WTC11 (cell line): ENCODE measurements at regions not wholly inside any gene's neighbourhood (a gene's known extent, or its start where the extent isn't known, plus 50 kb on each side); places are given as distances from the start of the nearest gene placed in this dataset.
"Not testable (repeated sequence)": the region's sequence is repeated elsewhere in the genome, so short reads cannot be mapped to it uniquely, and the experiment has no call there.

Experiments
- ATF2 ChIP-seq: sonication (generic); formaldehyde crosslinking; IDR thresholded peaks from 2 replicates; pipeline ENCODE4 v1.8.1; 2022; ENCODE audit warnings: low read depth, missing genetic modification reagents, borderline replicate concordance
- ESRRA ChIP-seq: sonication (generic); formaldehyde crosslinking; IDR thresholded peaks from 2 replicates; pipeline ENCODE4 v1.8.1; 2022; ENCODE audit warnings: mild to moderate bottlenecking, missing genetic modification reagents, borderline replicate concordance
- FOXK1 ChIP-seq: sonication (generic); formaldehyde crosslinking; IDR thresholded peaks from 2 replicates; pipeline ENCODE4 v1.8.0; 2022; ENCODE audit warnings: mild to moderate bottlenecking, moderate library complexity, missing genetic modification reagents
- FOXP1 ChIP-seq: sonication (generic); formaldehyde crosslinking; IDR thresholded peaks from 2 replicates; pipeline ENCODE4 v1.8.0; 2022; ENCODE audit warnings: missing genetic modification reagents, mild to moderate bottlenecking, moderate library complexity, borderline replicate concordance
- GABPB1 ChIP-seq: sonication (generic); formaldehyde crosslinking; IDR thresholded peaks from 2 replicates; pipeline ENCODE4 v1.8.1; 2023; ENCODE audit warnings: mild to moderate bottlenecking, missing genetic modification reagents
- NR3C1 ChIP-seq: sonication (generic); formaldehyde crosslinking; conservative IDR thresholded peaks from 2 replicates; pipeline ENCODE4 v1.8.1; 2023; ENCODE audit warnings: low read depth, mild to moderate bottlenecking, missing genetic modification reagents
- SOX15 ChIP-seq: fragments of 250-450 bp; sonication (Bioruptor Pico); IDR thresholded peaks from 2 replicates; pipeline ENCODE4 v1.9.0; 2021; ENCODE audit warnings: mild to moderate bottlenecking
- TCF7 ChIP-seq: sonication (generic); formaldehyde crosslinking; IDR thresholded peaks from 2 replicates; pipeline ENCODE4 v1.8.0; 2022; ENCODE audit warnings: mild to moderate bottlenecking, low read depth, missing genetic modification reagents, moderate library complexity
- TEAD4 ChIP-seq: sonication (generic); formaldehyde crosslinking; IDR thresholded peaks from 2 replicates; pipeline ENCODE4 v1.8.0; 2022; ENCODE audit warnings: mild to moderate bottlenecking, missing genetic modification reagents
- USF2 ChIP-seq: sonication (generic); formaldehyde crosslinking; IDR thresholded peaks from 2 replicates; pipeline ENCODE4 v1.8.1; 2023; ENCODE audit warnings: mild to moderate bottlenecking, missing genetic modification reagents, moderate library complexity
- ZNF416 ChIP-seq: fragments of 250-450 bp; sonication (Bioruptor Pico); IDR thresholded peaks from 2 replicates; pipeline ENCODE4 v1.9.0; 2021; ENCODE audit warnings: mild to moderate bottlenecking, inconsistent platforms
- TF ChIP-seq, protein P1 (sequence below): fragments of 200-600 bp; IDR thresholded peaks from 2 replicates; pipeline ENCODE4 v1.8.0; 2022; ENCODE audit warnings: antibody characterized with exemption
- TF ChIP-seq, protein P2 (sequence below): sonication (generic); formaldehyde crosslinking; IDR thresholded peaks from 2 replicates; pipeline ENCODE4 v1.8.1; 2023; ENCODE audit warnings: mild to moderate bottlenecking, missing genetic modification reagents
- TF ChIP-seq, protein P3 (sequence below): sonication (generic); formaldehyde crosslinking; IDR thresholded peaks from 2 replicates; pipeline ENCODE4 v1.8.0; 2022; ENCODE audit warnings: mild to moderate bottlenecking, missing genetic modification reagents

- not testable (repeated sequence) for TF ChIP-seq SOX15 (CRISPR knock-in tag); FOXK1 (CRISPR knock-in tag); ESRRA (CRISPR knock-in tag); ZNF416 (CRISPR knock-in tag); FOXP1 (CRISPR knock-in tag); GABPB1; TEAD4; ATF2 (CRISPR knock-in tag); NR3C1; TCF7 (CRISPR knock-in tag); USF2
- TF ChIP-seq, protein P1, sequence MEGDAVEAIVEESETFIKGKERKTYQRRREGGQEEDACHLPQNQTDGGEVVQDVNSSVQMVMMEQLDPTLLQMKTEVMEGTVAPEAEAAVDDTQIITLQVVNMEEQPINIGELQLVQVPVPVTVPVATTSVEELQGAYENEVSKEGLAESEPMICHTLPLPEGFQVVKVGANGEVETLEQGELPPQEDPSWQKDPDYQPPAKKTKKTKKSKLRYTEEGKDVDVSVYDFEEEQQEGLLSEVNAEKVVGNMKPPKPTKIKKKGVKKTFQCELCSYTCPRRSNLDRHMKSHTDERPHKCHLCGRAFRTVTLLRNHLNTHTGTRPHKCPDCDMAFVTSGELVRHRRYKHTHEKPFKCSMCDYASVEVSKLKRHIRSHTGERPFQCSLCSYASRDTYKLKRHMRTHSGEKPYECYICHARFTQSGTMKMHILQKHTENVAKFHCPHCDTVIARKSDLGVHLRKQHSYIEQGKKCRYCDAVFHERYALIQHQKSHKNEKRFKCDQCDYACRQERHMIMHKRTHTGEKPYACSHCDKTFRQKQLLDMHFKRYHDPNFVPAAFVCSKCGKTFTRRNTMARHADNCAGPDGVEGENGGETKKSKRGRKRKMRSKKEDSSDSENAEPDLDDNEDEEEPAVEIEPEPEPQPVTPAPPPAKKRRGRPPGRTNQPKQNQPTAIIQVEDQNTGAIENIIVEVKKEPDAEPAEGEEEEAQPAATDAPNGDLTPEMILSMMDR, result not testable (repeated sequence)
- TF ChIP-seq, protein P2, sequence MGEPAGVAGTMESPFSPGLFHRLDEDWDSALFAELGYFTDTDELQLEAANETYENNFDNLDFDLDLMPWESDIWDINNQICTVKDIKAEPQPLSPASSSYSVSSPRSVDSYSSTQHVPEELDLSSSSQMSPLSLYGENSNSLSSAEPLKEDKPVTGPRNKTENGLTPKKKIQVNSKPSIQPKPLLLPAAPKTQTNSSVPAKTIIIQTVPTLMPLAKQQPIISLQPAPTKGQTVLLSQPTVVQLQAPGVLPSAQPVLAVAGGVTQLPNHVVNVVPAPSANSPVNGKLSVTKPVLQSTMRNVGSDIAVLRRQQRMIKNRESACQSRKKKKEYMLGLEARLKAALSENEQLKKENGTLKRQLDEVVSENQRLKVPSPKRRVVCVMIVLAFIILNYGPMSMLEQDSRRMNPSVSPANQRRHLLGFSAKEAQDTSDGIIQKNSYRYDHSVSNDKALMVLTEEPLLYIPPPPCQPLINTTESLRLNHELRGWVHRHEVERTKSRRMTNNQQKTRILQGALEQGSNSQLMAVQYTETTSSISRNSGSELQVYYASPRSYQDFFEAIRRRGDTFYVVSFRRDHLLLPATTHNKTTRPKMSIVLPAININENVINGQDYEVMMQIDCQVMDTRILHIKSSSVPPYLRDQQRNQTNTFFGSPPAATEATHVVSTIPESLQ (CRISPR knock-in tag), result not testable (repeated sequence)
- TF ChIP-seq, protein P3, sequence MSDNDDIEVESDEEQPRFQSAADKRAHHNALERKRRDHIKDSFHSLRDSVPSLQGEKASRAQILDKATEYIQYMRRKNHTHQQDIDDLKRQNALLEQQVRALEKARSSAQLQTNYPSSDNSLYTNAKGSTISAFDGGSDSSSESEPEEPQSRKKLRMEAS (CRISPR knock-in tag), result not testable (repeated sequence)
Measured at GRCh38 chr13:112176141-112177119, 109.5 kb downstream of the SOX1 start.
